Adipocyte (in vitro differentiated cells): ENCODE measurements at regions not wholly inside any gene's neighbourhood (a gene's known extent, or its start where the extent isn't known, plus 50 kb on each side); places are given as distances from the start of the nearest gene placed in this dataset.

Experiments
- DNase-seq: peaks from one replicate; pipeline ENCODE4 v3.0.0-alpha.2; 2015; ENCODE audit warnings: low read depth
- H3K27me3 ChIP-seq: replicated peaks from 2 replicates; pipeline ENCODE4 v1.7.0; 2013; ENCODE audit warnings: mild to moderate bottlenecking, low read length, moderate library complexity; ENCODE audit not compliant: control insufficient read depth, insufficient read depth
- H3K36me3 ChIP-seq: 2 replicates; pipeline ENCODE4 v1.7.0; 2013; ENCODE audit warnings: low read length, mild to moderate bottlenecking, moderate library complexity; ENCODE audit not compliant: control insufficient read depth, insufficient read depth, severe bottlenecking
- H3K4me1 ChIP-seq: 2 replicates; pipeline ENCODE4 v1.7.0; 2013; ENCODE audit warnings: mild to moderate bottlenecking, low read length, moderate library complexity; ENCODE audit not compliant: control insufficient read depth, insufficient read depth
- H3K4me3 ChIP-seq: 2 replicates; pipeline ENCODE4 v1.7.0; 2013; ENCODE audit warnings: mild to moderate bottlenecking, low read length, moderate library complexity
- H3K9ac ChIP-seq: 2 replicates; pipeline ENCODE4 v1.7.0; 2013; ENCODE audit warnings: mild to moderate bottlenecking, low read length, moderate library complexity
- H3K9me3 ChIP-seq: 2 replicates; pipeline ENCODE4 v1.7.0; 2013; ENCODE audit warnings: mild to moderate bottlenecking, low read length, moderate library complexity; ENCODE audit not compliant: control insufficient read depth

DNA sequence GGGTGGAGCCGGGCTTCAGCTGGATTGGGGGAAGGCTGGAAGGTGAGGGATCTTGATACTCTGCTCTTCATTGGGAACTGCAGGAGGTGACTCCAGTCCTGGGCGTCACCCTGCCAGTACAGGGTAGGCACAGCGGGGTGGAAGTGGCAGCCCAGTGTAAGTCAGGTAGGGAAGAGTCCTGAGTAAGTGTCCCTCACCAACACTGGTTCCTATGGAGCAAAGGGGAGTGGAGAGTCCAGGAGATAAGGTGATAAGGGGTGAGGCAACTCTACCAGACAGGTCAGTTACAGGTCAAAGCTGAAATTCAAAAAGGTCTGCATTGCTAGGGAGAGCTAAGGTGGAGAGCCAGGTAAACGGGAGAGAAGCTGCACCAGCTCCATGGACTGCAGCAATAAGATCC is 145.6 kb upstream of the NFE2L3 start:
- no peak overlapping the region for H3K9ac ChIP-seq
- H3K9me3 ChIP-seq = no peaks in the 10 kb centered on the region
- H3K4me3 ChIP-seq = no peak overlapping the region
- DNase-seq = no peak
- no peaks in the 10 kb centered on the region for H3K36me3 ChIP-seq
- H3K27me3 ChIP-seq = peaks cover 20% of the 10 kb centered on the region
- H3K4me1 ChIP-seq = no peaks in the 10 kb centered on the region

DNA sequence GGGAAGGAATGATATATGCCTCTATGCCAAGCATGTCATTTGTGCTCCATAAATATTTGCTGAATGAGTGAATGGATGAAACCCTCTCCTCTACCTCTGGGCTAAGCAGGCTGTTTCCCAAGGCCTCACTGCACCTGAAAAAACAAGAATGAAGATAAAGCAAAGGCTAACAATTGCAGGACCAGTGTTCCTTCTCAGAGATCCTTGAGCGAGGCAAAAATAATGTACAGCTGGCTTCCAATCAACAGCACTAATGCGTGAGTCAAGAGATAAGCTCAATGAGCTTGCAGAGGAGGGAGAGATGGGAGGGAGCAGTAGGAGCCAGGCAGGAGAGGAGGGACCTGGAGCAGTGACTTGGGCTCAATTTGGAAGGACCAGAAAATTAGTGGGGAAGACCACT is 144.5 kb upstream of the NFE2L3 start:
- DNase-seq = no peak
- Histone ChIP-seq H3K27me3 (peaks cover 20% of the 10 kb centered on the region), H3K4me1 (no peaks in the 10 kb centered on the region), H3K9ac (no peak overlapping the region), H3K36me3 (no peaks in the 10 kb centered on the region), H3K4me3 (no peak overlapping the region), H3K9me3 (no peaks in the 10 kb centered on the region)

DNA sequence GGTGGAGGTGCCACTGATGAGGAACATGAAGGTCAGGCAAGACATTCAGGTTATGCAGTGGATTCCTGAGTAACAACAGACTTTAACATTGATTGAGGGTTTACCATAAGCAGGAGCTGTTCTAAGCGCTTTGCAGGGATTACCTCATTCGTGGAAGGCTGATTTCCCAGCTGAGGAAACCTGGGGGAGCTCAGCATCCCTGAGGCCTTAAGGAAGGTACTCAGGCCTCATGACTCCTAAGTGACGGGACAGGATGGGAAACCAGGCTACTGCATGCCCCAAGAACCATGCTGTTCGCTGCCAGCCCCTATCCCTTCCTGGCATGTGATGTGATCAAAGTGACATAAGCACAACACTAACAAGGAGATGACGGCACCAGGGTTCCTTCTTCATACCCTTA is 143.6 kb upstream of the NFE2L3 start:
- no peak for DNase-seq
- Histone ChIP-seq H3K27me3 (peaks cover 20% of the 10 kb centered on the region), H3K36me3 (no peaks in the 10 kb centered on the region), H3K9ac (no peak overlapping the region), H3K4me1 (no peaks in the 10 kb centered on the region), H3K9me3 (no peaks in the 10 kb centered on the region), H3K4me3 (no peak overlapping the region)

DNA sequence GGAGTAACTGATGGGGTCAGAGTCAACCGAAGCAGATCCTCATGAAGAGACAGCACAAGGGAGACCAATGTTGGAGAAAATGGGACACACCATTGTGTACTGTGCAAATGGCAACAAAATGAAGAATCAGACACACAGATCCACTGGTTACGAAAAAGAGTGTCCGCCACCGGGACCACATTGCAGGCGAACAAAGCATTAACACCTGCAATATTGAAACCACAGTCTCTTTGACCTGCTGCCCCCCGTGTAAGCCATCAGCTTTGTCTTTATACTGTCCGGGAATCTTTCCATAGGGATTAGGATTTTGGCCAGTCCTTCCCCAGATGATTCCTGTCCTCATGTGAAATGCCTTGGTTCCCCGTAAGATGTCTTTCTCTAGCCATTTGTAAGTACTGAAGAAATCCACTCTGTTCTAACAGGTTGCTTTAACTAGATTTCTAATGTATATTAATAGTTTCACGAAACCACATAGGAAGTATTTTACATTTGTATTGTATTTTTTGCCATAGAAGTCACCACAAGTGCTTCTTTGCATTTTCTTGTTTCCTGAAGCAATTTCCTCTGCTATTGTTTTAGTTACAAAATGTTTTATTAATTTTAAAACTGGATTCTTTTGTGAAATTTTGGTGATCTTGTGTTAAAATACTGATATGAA is 140.8 kb upstream of the NFE2L3 start:
- no peak for DNase-seq
- H3K36me3 ChIP-seq = no peaks in the 10 kb centered on the region
- peaks cover 9% of the 10 kb centered on the region for H3K9me3 ChIP-seq
- no peaks in the 10 kb centered on the region for H3K4me1 ChIP-seq
- no peak overlapping the region for H3K4me3 ChIP-seq
- peaks cover 22% of the 10 kb centered on the region for H3K27me3 ChIP-seq
- H3K9ac ChIP-seq = no peak overlapping the region

DNA sequence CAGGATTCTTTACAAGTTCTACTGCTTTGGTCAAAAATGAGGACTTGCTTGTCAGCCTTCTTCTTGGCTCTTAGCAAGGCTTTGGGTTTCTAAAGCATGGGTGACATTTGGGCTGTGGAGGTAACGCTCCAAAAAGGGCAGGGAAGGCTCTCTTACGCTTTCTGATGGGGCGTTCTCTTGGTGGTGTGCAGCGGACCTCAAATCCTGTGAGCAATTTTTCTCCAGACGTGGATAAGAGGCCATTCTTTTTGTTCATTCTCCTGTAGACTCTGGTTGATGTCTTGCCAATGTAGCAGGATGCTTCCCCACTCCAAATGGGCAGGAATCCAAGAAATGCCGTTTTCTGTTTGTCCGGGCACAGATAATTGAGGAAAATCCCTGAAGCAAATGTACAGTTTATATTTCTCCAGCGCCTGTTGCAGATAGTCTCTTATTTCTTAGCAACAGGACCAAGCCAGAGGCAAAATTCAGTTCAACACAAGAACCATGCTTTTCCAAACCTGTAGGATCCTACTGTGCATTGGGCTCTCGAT is 138.4 kb upstream of the NFE2L3 start:
- Histone ChIP-seq H3K4me3 (no peak overlapping the region), H3K27me3 (peaks cover 12% of the 10 kb centered on the region), H3K9ac (no peak overlapping the region), H3K4me1 (no peaks in the 10 kb centered on the region), H3K36me3 (no peaks in the 10 kb centered on the region), H3K9me3 (peaks cover 16% of the 10 kb centered on the region)
- no peak for DNase-seq

DNA sequence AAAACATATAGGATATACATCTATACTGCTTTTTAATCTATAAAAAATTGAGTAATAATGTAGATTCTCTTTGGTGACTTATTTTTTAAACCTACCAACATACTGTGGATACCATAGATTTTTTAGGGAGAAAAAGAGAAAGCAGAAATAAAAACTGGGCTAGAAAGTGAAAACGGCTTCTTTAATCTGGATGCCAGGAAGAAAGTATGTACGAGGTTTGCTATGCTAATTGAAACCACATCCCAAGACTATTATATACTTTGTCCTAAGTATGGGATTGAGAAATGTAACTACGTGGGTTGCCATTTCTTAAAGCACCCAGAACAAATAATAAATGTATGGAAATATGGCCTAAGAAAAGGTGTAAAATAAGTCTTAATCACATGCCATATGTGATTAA is 129.0 kb upstream of the NFE2L3 start:
- H3K27me3 ChIP-seq = peaks cover 5% of the 10 kb centered on the region
- H3K9ac ChIP-seq = no peak overlapping the region
- H3K4me1 ChIP-seq = no peaks in the 10 kb centered on the region
- peak; percentile 62 for DNase-seq
- no peak overlapping the region for H3K4me3 ChIP-seq
- H3K9me3 ChIP-seq = no peaks in the 10 kb centered on the region
- no peaks in the 10 kb centered on the region for H3K36me3 ChIP-seq

DNA sequence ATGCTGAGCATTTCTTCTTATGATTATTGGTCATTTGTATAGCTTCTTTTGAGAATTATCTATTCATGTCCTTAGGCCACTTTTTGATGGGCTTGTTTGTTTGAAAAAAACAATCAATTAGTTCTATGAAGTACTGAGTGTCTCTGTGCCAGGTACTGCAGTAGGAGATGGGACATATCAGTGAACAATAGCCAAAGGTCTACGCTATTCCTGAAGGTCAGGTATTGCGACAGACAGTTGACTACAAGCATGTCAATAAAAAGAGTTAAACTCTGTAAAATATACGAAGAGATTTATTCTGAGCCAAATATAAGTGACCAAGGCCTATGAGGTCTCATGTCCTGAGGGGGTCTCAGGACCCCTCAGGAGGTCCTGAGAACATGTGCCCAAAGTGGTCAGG is 122.1 kb upstream of the NFE2L3 start:
- no peak for DNase-seq
- Histone ChIP-seq H3K4me3 (no peak overlapping the region), H3K27me3 (peaks cover 6% of the 10 kb centered on the region), H3K36me3 (no peaks in the 10 kb centered on the region), H3K4me1 (no peaks in the 10 kb centered on the region), H3K9ac (no peak overlapping the region), H3K9me3 (no peaks in the 10 kb centered on the region)

DNA sequence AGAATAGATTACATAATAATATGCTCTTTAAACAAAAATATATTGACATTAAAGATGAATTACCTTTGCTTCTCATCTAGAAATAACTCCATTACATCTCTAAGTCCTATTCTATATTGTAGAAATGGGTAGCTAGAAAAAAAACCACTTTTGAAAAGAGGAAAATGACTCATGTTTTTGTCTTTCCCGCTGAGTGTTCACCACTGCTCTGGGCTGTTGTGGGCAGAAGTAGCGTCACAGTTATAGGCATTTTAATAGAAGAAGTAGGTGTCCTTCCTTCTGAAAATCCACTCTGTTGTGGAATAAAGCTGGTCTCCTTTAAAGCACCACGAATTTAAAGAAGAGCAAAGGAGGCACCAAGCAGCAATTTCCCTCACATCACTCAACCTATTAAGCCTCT is 117.6 kb upstream of the NFE2L3 start:
- Histone ChIP-seq H3K36me3 (no peaks in the 10 kb centered on the region), H3K4me3 (no peak overlapping the region), H3K9me3 (no peaks in the 10 kb centered on the region), H3K27me3 (peaks cover 9% of the 10 kb centered on the region), H3K9ac (no peak overlapping the region), H3K4me1 (no peaks in the 10 kb centered on the region)
- DNase-seq = no peak

DNA sequence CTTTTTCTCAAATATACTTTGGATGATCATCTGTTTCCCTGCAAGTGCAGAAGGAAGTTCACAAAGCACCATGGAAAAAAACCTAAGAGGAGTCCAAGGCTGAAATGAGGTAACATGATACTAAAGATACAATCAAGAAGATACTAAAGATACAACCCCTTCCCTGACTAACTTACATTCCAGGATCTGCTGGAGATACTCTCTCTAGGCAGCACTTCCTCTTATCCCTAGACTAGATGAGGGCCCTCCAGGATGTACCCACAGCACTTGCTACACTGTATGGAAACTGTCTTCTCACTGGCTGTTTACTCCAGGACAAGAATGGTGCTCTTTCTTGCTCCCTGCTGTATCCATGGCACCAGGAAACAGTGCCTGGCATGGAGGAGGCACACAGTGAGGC is 116.4 kb upstream of the NFE2L3 start:
- H3K4me3 ChIP-seq = no peak overlapping the region
- no peaks in the 10 kb centered on the region for H3K9me3 ChIP-seq
- no peaks in the 10 kb centered on the region for H3K4me1 ChIP-seq
- H3K36me3 ChIP-seq = no peaks in the 10 kb centered on the region
- no peak for DNase-seq
- no peak overlapping the region for H3K9ac ChIP-seq
- peaks cover 19% of the 10 kb centered on the region for H3K27me3 ChIP-seq

DNA sequence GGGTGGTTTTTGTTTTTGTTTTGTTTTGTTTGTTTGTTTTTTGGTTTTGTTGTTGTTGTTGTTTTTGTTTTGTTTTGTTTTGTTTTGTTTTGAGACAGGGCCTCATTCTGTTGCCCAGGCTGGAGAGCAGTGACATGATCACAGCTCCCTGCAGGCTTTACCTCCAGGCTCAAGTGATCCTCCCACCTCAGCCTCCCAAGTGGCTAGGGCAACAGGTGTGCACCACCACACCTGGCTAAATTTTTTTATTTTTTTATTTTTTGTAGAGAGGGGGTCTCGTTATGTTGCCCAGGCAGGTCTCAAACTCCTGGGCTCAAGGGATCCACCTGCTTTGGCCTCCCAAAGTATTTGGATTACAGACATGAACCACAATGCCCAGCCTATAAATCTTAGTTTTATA is 115.9 kb upstream of the NFE2L3 start:
- Histone ChIP-seq H3K9ac (no peak overlapping the region), H3K27me3 (peaks cover 19% of the 10 kb centered on the region), H3K36me3 (no peaks in the 10 kb centered on the region), H3K9me3 (no peaks in the 10 kb centered on the region), H3K4me1 (no peaks in the 10 kb centered on the region), H3K4me3 (no peak overlapping the region)
- DNase-seq = no peak

DNA sequence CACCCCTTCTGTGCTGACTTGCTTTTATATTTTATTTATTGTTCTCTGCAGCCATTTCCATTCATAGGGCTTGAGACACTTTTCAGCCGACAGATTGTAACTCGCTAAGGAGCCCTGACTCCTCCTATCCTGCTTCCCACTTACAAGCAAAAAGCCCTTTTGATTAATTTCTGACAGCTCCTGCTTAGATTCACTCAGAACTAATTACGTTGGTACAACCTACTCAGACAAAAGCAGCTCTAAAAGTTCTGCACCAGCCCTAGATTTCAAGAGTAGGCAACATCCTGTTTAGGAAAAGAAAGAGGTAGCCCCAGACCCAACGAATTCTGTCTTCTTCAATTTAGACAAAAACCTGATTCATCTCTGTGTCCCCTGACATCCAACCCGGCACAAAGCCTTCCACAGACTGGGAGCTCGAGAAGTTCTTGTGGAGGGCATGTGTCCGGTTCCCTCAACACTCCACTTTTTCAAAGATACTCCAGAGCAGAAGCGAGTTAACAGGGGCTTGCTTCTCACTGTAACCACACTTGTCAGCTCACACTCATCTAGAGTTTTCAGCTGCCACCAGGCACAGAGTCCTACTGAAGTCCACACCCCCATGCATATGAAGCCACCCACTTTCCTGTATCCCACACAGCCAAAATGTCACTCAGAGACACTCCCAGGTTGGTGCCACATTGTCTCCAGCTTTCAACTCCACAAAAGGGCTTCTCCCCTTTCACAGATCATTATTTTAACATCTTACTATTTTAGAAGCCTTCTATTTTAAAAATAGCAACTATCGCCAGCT is 113.6 kb upstream of the NFE2L3 start:
- Histone ChIP-seq H3K9me3 (no peaks in the 10 kb centered on the region), H3K27me3 (peaks cover 20% of the 10 kb centered on the region), H3K9ac (no peak overlapping the region), H3K36me3 (no peaks in the 10 kb centered on the region), H3K4me1 (no peaks in the 10 kb centered on the region), H3K4me3 (no peak overlapping the region)
- DNase-seq = no peak
